Tibial artery (tissue), 4 donors: ENCODE measurements at regions not wholly inside any gene's neighbourhood (a gene's known extent, or its start where the extent isn't known, plus 50 kb on each side); places are given as distances from the start of the nearest gene placed in this dataset.

Experiments
- DNase-seq, 2 donors: peaks; one replicate each; pipeline ENCODE4 v3.0.0-alpha.2; 2019
- H3K27ac ChIP-seq, 2 donors: fragments of 200-600 bp; sonication (generic) in 1 of 2; 1 replicate in 1 of 2; 2 replicates in 1 of 2; pipeline ENCODE4 v1.5.1; 2018 to 2019; ENCODE audit warnings: mild to moderate bottlenecking in 1 of 2
- H3K27me3 ChIP-seq, 2 donors: fragments of 200-600 bp; sonication (generic) in 1 of 2; one replicate each; pipeline versions ENCODE4 v1.5.1 to v1.6.0; 2016 to 2019
- H3K36me3 ChIP-seq, 3 donors: fragments of 200-600 bp; sonication (generic) in 2 of 3; one replicate each; pipeline ENCODE4 v1.5.1; 2016 to 2019; ENCODE audit warnings: mild to moderate bottlenecking in 2 of 3
- H3K4me1 ChIP-seq, 4 donors: fragments of 200-600 bp; sonication (generic) in 2 of 4; 1 replicate in 3 of 4; 2 replicates in 1 of 4; pipeline ENCODE4 v1.5.1; 2016 to 2019
- H3K4me3 ChIP-seq, 2 donors: fragments of 200-600 bp; sonication (generic) in 1 of 2; 1 replicate in 1 of 2; 2 replicates in 1 of 2; pipeline ENCODE4 v1.5.1; 2018 to 2019; ENCODE audit warnings: mild to moderate bottlenecking in 2 of 2
- H3K9me3 ChIP-seq, 3 donors: fragments of 200-600 bp; sonication (generic) in 1 of 3; one replicate each; pipeline ENCODE4 v1.5.1; 2016 to 2019
- intact Hi-C: fragments of 100-400 bp; cut with DNase I; formaldehyde crosslinking; loops from one replicate; pipeline ENCODE4 v1.15.0; 2023; ENCODE audit warnings: low total_unique reads
- TF ChIP-seq, protein P1 (sequence below), 2 experiments: fragments of 200-600 bp in 1 of 2; fragments of 450-650 bp in 1 of 2; IDR thresholded peaks; one replicate each; pipeline ENCODE4 v1.5.1; 2017 to 2019; ENCODE audit warnings: antibody characterized with exemption in 2 of 2, mild to moderate bottlenecking in 1 of 2, moderate library complexity in 1 of 2

DNA sequence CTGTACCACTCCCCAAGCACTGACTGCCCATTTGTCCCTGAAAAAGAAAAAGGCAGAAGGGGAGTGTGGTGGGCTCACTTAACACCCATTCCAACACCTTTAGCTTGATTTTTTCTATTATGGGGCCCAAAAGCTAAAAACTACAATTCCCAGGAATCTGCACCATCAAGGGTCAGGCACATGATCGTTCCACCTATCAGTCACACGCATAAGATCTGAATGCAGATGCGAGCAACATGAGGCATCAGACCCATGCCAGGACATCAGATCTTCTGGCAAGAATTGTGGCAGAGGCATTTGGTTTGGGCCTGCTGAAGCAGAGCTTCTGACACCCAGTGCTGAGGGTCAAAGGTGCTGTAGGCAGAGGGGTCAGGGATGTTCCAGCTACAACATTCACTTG, 595.9 kb downstream of the BCOR start:
- intact Hi-C loops = no loop called here
- Histone ChIP-seq H3K4me3 (no peak overlapping the region), H3K27ac (no peak overlapping the region), H3K36me3 (no peaks in the 10 kb centered on the region), H3K27me3 (no peaks in the 10 kb centered on the region), H3K9me3 (no peaks in the 10 kb centered on the region), H3K4me1 (no peaks in the 10 kb centered on the region)
- TF ChIP-seq, protein P1, sequence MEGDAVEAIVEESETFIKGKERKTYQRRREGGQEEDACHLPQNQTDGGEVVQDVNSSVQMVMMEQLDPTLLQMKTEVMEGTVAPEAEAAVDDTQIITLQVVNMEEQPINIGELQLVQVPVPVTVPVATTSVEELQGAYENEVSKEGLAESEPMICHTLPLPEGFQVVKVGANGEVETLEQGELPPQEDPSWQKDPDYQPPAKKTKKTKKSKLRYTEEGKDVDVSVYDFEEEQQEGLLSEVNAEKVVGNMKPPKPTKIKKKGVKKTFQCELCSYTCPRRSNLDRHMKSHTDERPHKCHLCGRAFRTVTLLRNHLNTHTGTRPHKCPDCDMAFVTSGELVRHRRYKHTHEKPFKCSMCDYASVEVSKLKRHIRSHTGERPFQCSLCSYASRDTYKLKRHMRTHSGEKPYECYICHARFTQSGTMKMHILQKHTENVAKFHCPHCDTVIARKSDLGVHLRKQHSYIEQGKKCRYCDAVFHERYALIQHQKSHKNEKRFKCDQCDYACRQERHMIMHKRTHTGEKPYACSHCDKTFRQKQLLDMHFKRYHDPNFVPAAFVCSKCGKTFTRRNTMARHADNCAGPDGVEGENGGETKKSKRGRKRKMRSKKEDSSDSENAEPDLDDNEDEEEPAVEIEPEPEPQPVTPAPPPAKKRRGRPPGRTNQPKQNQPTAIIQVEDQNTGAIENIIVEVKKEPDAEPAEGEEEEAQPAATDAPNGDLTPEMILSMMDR (IDR thresholded peaks at IDR 0.05) = no peak
- DNase-seq = no peak

DNA sequence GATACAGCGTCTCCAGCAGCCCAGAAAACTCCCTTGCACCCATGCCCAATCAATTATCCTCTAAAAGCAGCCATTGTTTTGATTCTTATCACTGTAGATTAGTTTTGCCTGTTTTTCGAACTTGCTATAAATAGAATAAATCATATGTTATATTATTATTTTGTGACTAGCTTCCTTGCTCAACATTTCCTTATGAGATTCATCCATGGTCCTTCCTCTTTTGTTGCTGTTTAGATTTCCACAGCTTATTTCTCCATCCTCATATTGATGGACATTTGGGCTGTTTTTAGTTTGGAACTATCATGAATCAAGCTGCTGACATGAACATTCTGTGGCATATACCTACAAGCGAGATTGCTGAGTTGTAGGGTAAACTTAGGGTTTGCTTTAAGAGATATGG, 595.3 kb downstream of the BCOR start:
- Histone ChIP-seq H3K4me3 (no peak overlapping the region), H3K9me3 (no peaks in the 10 kb centered on the region), H3K27me3 (no peaks in the 10 kb centered on the region), H3K27ac (no peak overlapping the region), H3K4me1 (no peaks in the 10 kb centered on the region), H3K36me3 (no peaks in the 10 kb centered on the region)
- no peak for DNase-seq
- TF ChIP-seq, protein P1 (IDR thresholded peaks at IDR 0.05) = no peak
- intact Hi-C loops = no loop called here

DNA sequence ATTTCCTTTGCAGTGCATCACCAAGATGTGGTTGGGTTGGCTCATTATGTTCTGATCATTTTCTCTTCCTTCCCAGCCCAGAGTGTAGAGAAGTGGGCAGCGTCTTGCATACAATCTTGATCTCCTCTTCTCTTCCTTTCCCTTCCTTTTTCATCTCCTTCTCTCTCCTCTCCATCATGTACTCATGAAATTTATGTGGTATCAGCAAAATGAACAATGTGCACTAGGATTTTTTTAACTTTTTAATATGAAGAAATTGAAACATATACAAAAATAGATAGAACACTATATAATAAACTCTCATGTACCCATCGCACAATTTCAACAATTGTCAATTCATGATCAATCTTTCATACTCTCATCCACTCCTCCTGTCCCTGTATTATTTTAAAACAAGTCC, 593.5 kb downstream of the BCOR start:
- Histone ChIP-seq H3K4me1 (no peaks in the 10 kb centered on the region), H3K27me3 (no peaks in the 10 kb centered on the region), H3K27ac (no peak overlapping the region), H3K4me3 (no peak overlapping the region), H3K9me3 (peaks cover 0 to 8% (median 1%) of the 10 kb centered on the region in 3 donors), H3K36me3 (no peaks in the 10 kb centered on the region)
- intact Hi-C loops = no loop called here
- TF ChIP-seq, protein P1 (IDR thresholded peaks at IDR 0.05) = no peak
- no peak for DNase-seq

DNA sequence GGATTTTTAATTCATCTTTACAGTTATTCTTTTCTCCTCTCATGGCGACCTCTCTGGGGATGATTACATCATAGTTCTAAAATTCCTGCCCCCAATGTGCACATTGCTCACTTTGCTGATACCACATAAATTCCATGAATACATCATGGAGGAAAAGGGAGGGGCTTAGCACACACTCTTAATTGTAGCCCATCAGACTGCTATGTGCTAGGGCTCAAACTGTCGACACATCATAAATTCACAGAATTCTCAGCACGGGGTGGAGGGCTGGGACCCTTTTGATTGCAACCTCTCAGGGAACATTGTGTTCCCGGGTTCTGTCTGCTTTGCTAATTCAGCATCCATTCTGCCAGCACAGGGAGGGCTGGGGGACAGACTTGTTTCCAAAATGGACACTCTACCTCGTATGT, 592.9 kb downstream of the BCOR start:
- no peak for DNase-seq

DNA sequence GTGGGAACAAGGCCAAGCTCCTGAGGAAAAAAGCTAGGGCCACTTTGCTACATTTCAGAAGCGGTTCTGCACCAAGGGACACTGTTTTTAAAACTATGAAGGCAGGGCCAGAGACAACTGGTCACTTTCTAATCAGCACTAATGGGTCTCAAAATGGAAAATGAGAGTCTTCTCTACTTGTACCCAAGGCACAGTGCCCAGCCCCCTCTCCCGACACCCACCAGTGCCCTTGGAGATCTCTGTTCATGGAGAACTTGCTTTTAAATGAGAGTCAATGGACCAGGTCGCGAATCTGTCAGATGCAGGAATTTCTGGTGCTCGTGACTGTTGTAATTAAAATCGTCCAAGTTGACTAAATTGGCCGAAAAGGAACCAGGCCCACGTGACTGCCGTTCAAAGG, 591.6 kb downstream of the BCOR start:
- Histone ChIP-seq H3K4me3 (no peak overlapping the region), H3K27me3 (no peaks in the 10 kb centered on the region), H3K27ac (no peak overlapping the region), H3K9me3 (peaks cover 0 to 15% (median 13%) of the 10 kb centered on the region in 3 donors), H3K36me3 (no peaks in the 10 kb centered on the region), H3K4me1 (no peaks in the 10 kb centered on the region)
- TF ChIP-seq, protein P1 (IDR thresholded peaks at IDR 0.05) = no peak
- intact Hi-C loops = no loop called here
- no peak for DNase-seq

More for the DNA sequence above, 592.9 kb downstream of the BCOR start:
- Histone ChIP-seq H3K9me3 (peaks cover 0 to 14% (median 6%) of the 10 kb centered on the region in 3 donors), H3K4me3 (no peak overlapping the region), H3K4me1 (no peaks in the 10 kb centered on the region), H3K36me3 (no peaks in the 10 kb centered on the region), H3K27ac (no peak overlapping the region), H3K27me3 (no peaks in the 10 kb centered on the region)
- TF ChIP-seq, protein P1 (IDR thresholded peaks at IDR 0.05) = no peak
- intact Hi-C loops = no loop called here

DNA sequence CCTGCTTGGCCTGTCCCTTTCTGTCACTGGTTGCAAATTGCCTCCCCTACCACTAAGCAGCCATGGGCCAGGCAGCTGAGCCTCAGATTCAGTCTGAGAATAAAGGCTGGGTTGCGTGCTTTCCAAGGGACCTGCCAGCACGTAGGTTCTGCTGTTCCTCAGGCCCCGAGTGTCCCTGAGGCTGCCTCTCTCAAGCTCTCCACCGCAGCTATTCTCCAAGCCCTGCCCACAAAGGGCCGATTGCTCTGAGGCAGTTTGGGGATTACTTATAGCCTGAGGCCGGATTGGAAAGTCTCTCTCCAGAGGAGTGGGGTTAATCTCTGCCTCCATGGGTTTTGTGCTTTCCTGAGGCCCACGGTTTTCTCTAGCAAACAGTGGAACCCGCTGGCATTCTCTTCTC, 590.7 kb downstream of the BCOR start:
- intact Hi-C loops = no loop called here
- no peak overlapping the region for H3K27ac ChIP-seq
- TF ChIP-seq, protein P1 (IDR thresholded peaks at IDR 0.05) = no peak
- no peaks in the 10 kb centered on the region for H3K27me3 ChIP-seq
- no peaks in the 10 kb centered on the region for H3K4me1 ChIP-seq
- no peak for DNase-seq
- H3K36me3 ChIP-seq = no peaks in the 10 kb centered on the region
- no peak overlapping the region for H3K4me3 ChIP-seq
- peaks cover 0 to 15% (median 13%) of the 10 kb centered on the region in 3 donors for H3K9me3 ChIP-seq
